Adrenal gland (tissue), 9 donors: ENCODE measurements at regions not wholly inside any gene's neighbourhood (a gene's known extent, or its start where the extent isn't known, plus 50 kb on each side); places are given as distances from the start of the nearest gene placed in this dataset.
"Not testable (repeated sequence)": the region's sequence is repeated elsewhere in the genome, so short reads cannot be mapped to it uniquely, and the experiment has no call there.

Experiments used
- DNase-seq, 7 donors: peaks; one replicate each; pipeline ENCODE4 v3.0.0-alpha.2; 2019 to 2020
- H3K27ac ChIP-seq, 5 donors: fragments of 200-600 bp; sonication (generic) in 4 of 5; 1 replicate in 3 of 5; 2 replicates in 2 of 5; pipeline versions ENCODE4 v1.5.1 to v1.8.0; 2016 to 2020; ENCODE audit warnings: mild to moderate bottlenecking in 1 of 5
- H3K27me3 ChIP-seq: fragments of 200-600 bp; 2 replicates; pipeline ENCODE4 v1.8.0; 2021
- H3K36me3 ChIP-seq, 2 donors: fragments of 200-600 bp; replicated peaks in 1 of 2; 1 replicate in 1 of 2; 2 replicates in 1 of 2; pipeline versions ENCODE4 v1.5.1 to v1.8.0; 2018 to 2022
- H3K4me1 ChIP-seq, 2 donors: fragments of 200-600 bp; replicated peaks in 1 of 2; 1 replicate in 1 of 2; 2 replicates in 1 of 2; pipeline versions ENCODE4 v1.5.1 to v1.8.0; 2018 to 2021
- H3K4me3 ChIP-seq, 4 donors: fragments of 200-600 bp; sonication (generic) in 3 of 4; one replicate each; pipeline ENCODE4 v1.5.1; 2016 to 2018
- H3K9me3 ChIP-seq, 3 donors: fragments of 200-600 bp; sonication (generic) in 1 of 3; replicated peaks in 1 of 3; 1 replicate in 2 of 3; 2 replicates in 1 of 3; pipeline versions ENCODE4 v1.5.1 to v1.8.0; 2016 to 2021
- CTCF ChIP-seq, 6 experiments: fragments of 450-650 bp in 4 of 6; fragments of 200-600 bp in 2 of 6; sonication (generic) in 1 of 6; IDR thresholded peaks; 1 replicate in 5 of 6; 2 replicates in 1 of 6; pipeline versions ENCODE4 v1.5.1 to v1.8.0; 2016 to 2021; ENCODE audit warnings: antibody characterized with exemption in 6 of 6, mild to moderate bottlenecking in 2 of 6, moderate library complexity in 1 of 6
- POLR2A ChIP-seq, 2 donors: fragments of 450-650 bp; IDR thresholded peaks; one replicate each; pipeline ENCODE4 v1.6.1; 2017; ENCODE audit warnings: antibody characterized with exemption in 2 of 2, mild to moderate bottlenecking in 2 of 2, moderate library complexity in 1 of 2
- WGBS, 4 donors: extraction: QIAGEN DNeasy Blood & Tissue Kit in 2 of 4; methylation state at CpG; one replicate each; pipeline versions ENCODE4 v1.1.5 to v1.1.7; 2013 to 2017; 5-methylcytosine and 5-hydroxymethylcytosine counted together
- intact Hi-C, 2 donors: fragments of 100-400 bp; cut with DNase I; formaldehyde crosslinking; loops; one replicate each; pipeline versions ENCODE4 v1.14.1 to v1.15.0; 2022 to 2023
- donor health status: healthy with polysubstance abuse.
- donor health status: Bipolar disorder and iron deficiency.
- donor health status: DM: yes; HTN: yes; CAD: no.
- donor health status: DM: no; HTN: no; CAD: no.
- donor health status: DM: no; HTN: no; CAD: no.

GRCh38 chr5:118290204-118290603, 698.1 kb downstream of the DTWD2 start:
- Histone ChIP-seq H3K27me3 (no peaks in the 10 kb centered on the region), H3K9me3 (no peaks in the 10 kb centered on the region), H3K27ac (no peak overlapping the region), H3K4me1 (no peaks in the 10 kb centered on the region), H3K36me3 (no peaks in the 10 kb centered on the region), H3K4me3 (no peak overlapping the region)
- WGBS, 4 donors, result 34 to 96% (median 92%) methylated on average over 1 of the region's 1 CpG
- no peak for TF ChIP-seq CTCF (IDR thresholded peaks at IDR 0.05)
- no peak for TF ChIP-seq POLR2A (IDR thresholded peaks at IDR 0.05)
- intact Hi-C loops, result no loop called here
- no peak for DNase-seq

DNA sequence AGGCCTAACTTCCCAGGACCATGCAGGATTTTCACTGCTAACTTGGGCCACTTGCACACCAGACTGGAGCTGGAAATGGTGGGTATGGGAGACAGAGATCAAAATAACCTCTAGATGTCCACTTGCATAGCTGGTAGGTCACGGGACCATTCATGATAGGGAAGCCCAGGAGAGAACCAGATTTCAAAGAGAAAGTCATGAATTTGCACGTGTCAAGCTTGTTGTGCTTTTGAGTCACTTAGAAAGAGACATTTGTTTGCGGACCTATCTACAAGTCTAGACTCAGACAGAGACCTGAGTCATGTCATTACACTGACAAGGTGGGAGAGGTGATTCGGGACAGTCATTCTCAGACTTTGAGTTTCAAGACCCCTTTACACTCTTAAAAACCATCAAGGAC, 704.1 kb downstream of the DTWD2 start:
- H3K9me3 ChIP-seq, H3K36me3 ChIP-seq, H3K4me3 ChIP-seq, H3K27me3 ChIP-seq, H3K27ac ChIP-seq, DNase-seq, H3K4me1 ChIP-seq, intact Hi-C loops: not testable (repeated sequence)
- WGBS, 4 donors, result 67 to 93% (median 84%) methylated on average over 4 of the region's 4 CpGs

DNA sequence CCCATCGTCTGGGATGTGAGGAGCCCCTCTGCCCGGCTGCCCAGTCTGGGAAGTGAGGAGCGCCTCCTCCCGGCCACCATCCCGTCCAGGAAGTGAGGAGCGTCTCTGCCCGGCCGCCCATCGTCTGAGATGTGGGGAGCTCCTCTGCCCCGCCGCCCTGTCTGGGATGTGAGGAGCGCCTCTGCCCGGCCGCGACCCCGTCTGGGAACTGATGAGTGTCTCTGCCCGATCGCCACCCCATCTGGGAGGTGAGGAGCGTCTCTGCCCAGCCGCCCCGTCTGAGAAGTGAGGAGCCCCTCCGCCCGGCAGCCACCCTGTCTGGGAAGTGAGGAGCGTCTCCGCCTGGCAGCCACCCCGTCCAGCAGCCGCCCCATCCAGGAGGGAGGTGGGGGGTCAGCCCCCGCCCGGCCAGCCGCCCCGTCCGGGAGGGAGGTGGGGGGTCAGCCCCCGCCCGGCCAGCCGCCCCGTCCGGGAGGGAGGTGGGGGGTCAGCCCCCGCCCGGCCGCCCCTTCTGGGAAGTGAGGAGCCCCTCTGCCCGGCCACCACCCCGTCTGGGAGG, 705.8 kb downstream of the DTWD2 start:
- H3K27me3 ChIP-seq, H3K9me3 ChIP-seq, DNase-seq, H3K4me1 ChIP-seq, H3K27ac ChIP-seq, H3K4me3 ChIP-seq, H3K36me3 ChIP-seq, intact Hi-C loops: not testable (repeated sequence)
- WGBS, 4 donors, result 71 to 96% (median 89%) methylated on average over 2 to 38 of the region's 42 CpGs

DNA sequence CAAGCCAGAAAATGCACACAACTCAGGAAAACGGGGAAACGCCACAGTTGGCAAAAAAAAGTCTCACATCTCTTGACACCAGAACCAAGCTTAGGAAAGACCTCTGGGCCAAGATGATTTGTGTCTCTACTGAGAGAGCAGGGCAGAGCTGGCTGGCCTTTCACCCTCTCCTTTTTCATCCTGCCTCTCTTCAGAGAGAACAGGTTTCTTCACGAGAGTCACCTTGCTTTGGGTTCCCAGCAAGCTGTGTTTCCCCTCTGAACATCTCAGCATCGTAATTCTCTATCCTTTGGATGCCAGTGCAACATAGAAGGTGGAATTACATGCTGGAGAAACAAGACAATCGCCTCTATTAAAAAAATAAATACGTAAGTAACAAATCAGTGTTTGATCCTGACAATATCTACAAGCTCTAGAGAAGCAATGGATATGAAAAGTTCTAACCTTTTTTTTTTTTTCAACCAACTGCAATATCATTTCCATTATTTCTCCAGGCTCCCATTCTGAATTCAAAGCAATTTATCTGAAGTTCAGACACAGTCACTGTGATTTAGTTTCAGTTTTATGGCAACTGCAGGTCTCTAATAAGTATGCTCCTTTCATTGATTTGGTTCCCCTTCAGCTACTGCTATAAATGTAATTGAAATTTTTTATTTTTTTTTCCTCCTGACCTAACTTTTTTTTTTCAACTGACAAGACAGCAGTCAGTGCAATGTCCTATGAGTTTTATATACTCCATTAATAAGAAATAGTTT, 708.6 kb downstream of the DTWD2 start:
- Histone ChIP-seq H3K27me3 (no peaks in the 10 kb centered on the region), H3K4me1 (no peaks in the 10 kb centered on the region), H3K9me3 (no peaks in the 10 kb centered on the region), H3K36me3 (no peaks in the 10 kb centered on the region), H3K4me3 (no peak overlapping the region), H3K27ac (no peak overlapping the region)
- DNase-seq, result no peak
- TF ChIP-seq POLR2A (IDR thresholded peaks at IDR 0.05), result no peak
- intact Hi-C loops, result no loop called here
- WGBS, 4 donors, result 61 to 74% (median 64%) methylated on average over 6 of the region's 6 CpGs

DNA sequence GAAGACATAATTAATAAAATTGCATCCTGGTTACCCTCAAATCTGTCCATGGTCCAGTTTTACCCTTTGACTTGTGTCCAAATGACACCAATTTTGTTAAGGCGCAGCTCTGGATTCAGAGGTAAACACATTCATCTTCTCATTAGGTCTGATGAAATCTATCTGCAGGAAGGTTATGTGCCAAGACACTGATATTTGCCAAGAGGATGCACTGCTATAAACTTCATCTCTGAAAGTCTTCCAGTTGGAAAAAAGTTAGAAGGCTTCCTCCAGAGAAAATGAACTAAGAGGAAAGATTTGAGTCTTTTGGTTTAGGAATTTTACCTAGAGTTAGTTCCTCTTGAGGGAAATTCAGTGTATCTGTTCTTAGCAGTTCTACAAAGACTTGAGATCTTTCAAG, 717.8 kb downstream of the DTWD2 start:
- intact Hi-C loops, result no loop called here
- no peak for DNase-seq
- H3K4me3 ChIP-seq, result no peak overlapping the region
- H3K36me3 ChIP-seq, result no peaks in the 10 kb centered on the region
- H3K27ac ChIP-seq, result no peak overlapping the region
- WGBS, 4 donors, result 62 to 77% (median 73%) methylated on average over 1 of the region's 1 CpG
- TF ChIP-seq CTCF (IDR thresholded peaks at IDR 0.05) (no peak), POLR2A (IDR thresholded peaks at IDR 0.05) (no peak)
- H3K9me3 ChIP-seq, result no peaks in the 10 kb centered on the region
- H3K4me1 ChIP-seq, result no peaks in the 10 kb centered on the region
- no peaks in the 10 kb centered on the region for H3K27me3 ChIP-seq

- 34 to 83% (median 70%) methylated on average over 1 of the region's 1 CpG for WGBS, 4 donors
- no peaks in the 10 kb centered on the region for H3K9me3 ChIP-seq
- no peak for TF ChIP-seq CTCF (IDR thresholded peaks at IDR 0.05)
- intact Hi-C loops, result no loop called here
- no peak overlapping the region for H3K27ac ChIP-seq
- DNase-seq, result no peak
- no peaks in the 10 kb centered on the region for H3K36me3 ChIP-seq
- no peak overlapping the region for H3K4me3 ChIP-seq
- no peaks in the 10 kb centered on the region for H3K27me3 ChIP-seq
- no peaks in the 10 kb centered on the region for H3K4me1 ChIP-seq
These were observed 730.1 kb downstream of the DTWD2 start for GRCh38 chr5:118258223-118258622.
